GM13976 (cell line): ENCODE measurements at regions not wholly inside any gene's neighbourhood (a gene's known extent, or its start where the extent isn't known, plus 50 kb on each side); places are given as distances from the start of the nearest gene placed in this dataset.
"Not testable (repeated sequence)": the region's sequence is repeated elsewhere in the genome, so short reads cannot be mapped to it uniquely, and the experiment has no call there.

Experiments
- DNase-seq: peaks from one replicate; pipeline ENCODE4 v3.0.0; 2012; ENCODE audit warnings: low spot score
- CTCF ChIP-seq: IDR thresholded peaks from 2 replicates; pipeline ENCODE4 v1.5.1; 2012; ENCODE audit warnings: borderline replicate concordance, mild to moderate bottlenecking; ENCODE audit not compliant: insufficient read depth; ENCODE audit errors: extremely low read depth, missing control alignments, control extremely low read depth
- in situ Hi-C: fragments of 300-500 bp; cut with MboI; formaldehyde crosslinking; loops from one replicate; pipeline ENCODE4 v1.12.0; 2022; ENCODE audit warnings: low sequenced_read_pairs, mixed read lengths, inconsistent platforms; ENCODE audit not compliant: unreplicated experiment

- in situ Hi-C loops, result loop anchor here (25.0 kb wide), 1 partner anchor 871 kb away; no protein-coding TSS in a partner anchor
- no peak for DNase-seq
- TF ChIP-seq CTCF, result no peak
Measured at GRCh38 chr7:112540839-112541577, 60.2 kb downstream of the LSMEM1 start.

GRCh38 chr7:112546723-112547513 is 66.1 kb downstream of the LSMEM1 start:
- no peak for TF ChIP-seq CTCF
- DNase-seq, result no peak
- in situ Hi-C loops, result loop anchor here (25.0 kb wide), 1 partner anchor 865 kb away; no protein-coding TSS in a partner anchor

- in situ Hi-C loops, result loop anchor here (25.0 kb wide), 1 partner anchor 864 kb away; no protein-coding TSS in a partner anchor
- no peak for DNase-seq
- no peak for TF ChIP-seq CTCF
Measured at GRCh38 chr7:112547916-112548315, 67.1 kb downstream of the LSMEM1 start.

- peak; percentile 66 for DNase-seq
- in situ Hi-C loops, result loop anchor here (25.0 kb wide), 1 partner anchor 337 kb away; no protein-coding TSS in a partner anchor
- TF ChIP-seq CTCF, result peak; percentile 76
Measured at GRCh38 chr7:112550468-112551060, 69.8 kb downstream of the LSMEM1 start.

GRCh38 chr7:112551521-112551920 is 70.7 kb downstream of the LSMEM1 start:
- in situ Hi-C loops, result loop anchor here (25.0 kb wide), 1 partner anchor 336 kb away; no protein-coding TSS in a partner anchor
- not testable (repeated sequence) for DNase-seq

- no peak for TF ChIP-seq CTCF
- DNase-seq, result no peak
- in situ Hi-C loops, result loop anchor here (25.0 kb wide), 1 partner anchor 333 kb away; no protein-coding TSS in a partner anchor
Measured at GRCh38 chr7:112554591-112554990, 73.8 kb downstream of the LSMEM1 start.
